Kidney (tissue), 13 donors: ENCODE measurements at regions not wholly inside any gene's neighbourhood (a gene's known extent, or its start where the extent isn't known, plus 50 kb on each side); places are given as distances from the start of the nearest gene placed in this dataset.
"Not testable (repeated sequence)": the region's sequence is repeated elsewhere in the genome, so short reads cannot be mapped to it uniquely, and the experiment has no call there.

Source experiments
- DNase-seq, 5 donors: peaks; one replicate each; pipeline ENCODE4 v3.0.0-alpha.2; 2013 to 2020
- FAIRE-seq: peaks from 2 replicates; lab custom pipeline; 2012; peaks lifted over from hg19 to GRCh38; lab: Jason Lieb, UNC
- H3K27ac ChIP-seq, 2 donors: one replicate each; pipeline ENCODE4 v1.7.0; 2013; ENCODE audit warnings: low read depth in 2 of 2, low read length in 2 of 2, inconsistent platforms in 1 of 2
- H3K27me3 ChIP-seq: one replicate; pipeline ENCODE4 v1.7.1; 2013; ENCODE audit warnings: low read length, inconsistent platforms; ENCODE audit not compliant: control insufficient read depth, insufficient read depth
- H3K36me3 ChIP-seq, 3 donors: one replicate each; pipeline versions ENCODE4 v1.7.0 to v1.7.1; 2013; ENCODE audit warnings: low read length in 3 of 3, control low read depth in 1 of 3, inconsistent platforms in 1 of 3; ENCODE audit not compliant: insufficient read depth in 3 of 3, control insufficient read depth in 2 of 3
- H3K4me1 ChIP-seq, 3 donors: one replicate each; pipeline versions ENCODE4 v1.7.0 to v1.7.1; 2013; ENCODE audit warnings: low read length in 3 of 3, inconsistent platforms in 1 of 3, low read depth in 1 of 3; ENCODE audit not compliant: control insufficient read depth in 2 of 3, insufficient read depth in 2 of 3
- H3K4me3 ChIP-seq, 3 donors: one replicate each; pipeline versions ENCODE4 v1.7.0 to v1.8.1; 2013; ENCODE audit warnings: low read length in 3 of 3, control low read depth in 1 of 3, inconsistent platforms in 1 of 3
- H3K9ac ChIP-seq, 3 donors: one replicate each; pipeline versions ENCODE4 v1.7.0 to v1.7.1; 2013; ENCODE audit warnings: low read length in 3 of 3, control low read depth in 1 of 3, inconsistent platforms in 1 of 3
- H3K9me3 ChIP-seq, 3 donors: one replicate each; pipeline versions ENCODE4 v1.7.0 to v1.7.1; 2013; ENCODE audit warnings: low read length in 3 of 3, control low read depth in 1 of 3, inconsistent platforms in 1 of 3; ENCODE audit not compliant: control insufficient read depth in 2 of 3, insufficient read depth in 1 of 3
- intact Hi-C: fragments of 100-400 bp; cut with DNase I; formaldehyde crosslinking; loops from one replicate; pipeline ENCODE4 v1.11.1; 2022
- TF ChIP-seq, protein P1 (sequence below): IDR thresholded peaks from 3 replicates; pipeline ENCODE4 v1.5.1; 2012; ENCODE audit warnings: mild to moderate bottlenecking, moderate library complexity, borderline replicate concordance; ENCODE audit not compliant: insufficient read depth; ENCODE audit errors: extremely low read depth
- donor health status: control.
- donor health status: control.
- donor health status: control.
- donor health status: control.
- donor health status: control.
- donor health status: DM: yes; HTN: yes; CAD: no.
- donor health status: Normal renal cell carcinoma (clear cell type).

DNA sequence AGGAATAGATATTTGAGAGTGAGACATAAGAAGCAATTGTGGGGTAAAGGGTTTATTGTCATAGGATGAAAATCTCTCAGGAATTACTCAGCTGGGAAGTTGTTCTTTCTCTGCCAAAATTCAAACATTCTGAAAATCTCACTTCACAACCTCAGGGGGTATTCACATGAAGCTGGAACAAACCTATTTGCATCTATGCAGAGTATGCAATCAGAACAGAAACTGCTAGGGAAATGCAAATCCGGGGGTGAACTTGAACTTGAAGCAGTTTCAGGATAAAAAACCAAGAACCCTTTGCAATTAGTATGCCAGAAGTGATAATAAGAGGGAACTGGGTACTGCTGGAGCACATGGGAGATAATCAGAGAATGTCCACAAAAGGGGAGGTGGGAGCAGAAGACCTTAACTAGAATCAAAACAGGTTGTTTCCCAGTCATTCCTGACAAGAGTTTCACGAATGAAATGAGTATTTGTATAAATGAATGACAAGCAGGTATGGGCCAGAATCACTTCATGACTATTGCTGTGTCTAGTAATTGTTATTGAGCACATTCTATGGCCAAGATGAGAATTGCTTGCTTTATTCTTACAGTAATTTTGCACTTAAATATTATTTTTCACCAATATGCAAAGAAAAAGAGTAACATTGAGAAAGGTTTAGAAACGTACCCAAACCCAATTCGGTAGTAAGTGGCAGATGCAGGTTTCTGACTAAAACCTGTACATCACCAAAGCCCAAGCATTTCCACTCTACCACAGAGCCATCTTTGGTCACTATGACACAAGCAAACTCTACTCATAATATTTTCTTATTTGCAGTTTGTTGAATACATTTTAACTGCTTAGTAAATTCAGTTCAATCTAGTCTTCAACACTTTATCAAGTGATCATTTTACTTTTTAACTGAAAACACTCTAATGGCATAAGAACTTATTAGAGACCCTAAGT lies 61.8 kb upstream of the UBASH3B start:
- Histone ChIP-seq H3K27me3 (no peaks in the 10 kb centered on the region), H3K9ac (no peak overlapping the region), H3K4me3 (no peak overlapping the region), H3K27ac (no peak overlapping the region), H3K36me3 (no peaks in the 10 kb centered on the region), H3K9me3 (no peaks in the 10 kb centered on the region), H3K4me1 (no peaks in the 10 kb centered on the region)
- TF ChIP-seq, protein P1, sequence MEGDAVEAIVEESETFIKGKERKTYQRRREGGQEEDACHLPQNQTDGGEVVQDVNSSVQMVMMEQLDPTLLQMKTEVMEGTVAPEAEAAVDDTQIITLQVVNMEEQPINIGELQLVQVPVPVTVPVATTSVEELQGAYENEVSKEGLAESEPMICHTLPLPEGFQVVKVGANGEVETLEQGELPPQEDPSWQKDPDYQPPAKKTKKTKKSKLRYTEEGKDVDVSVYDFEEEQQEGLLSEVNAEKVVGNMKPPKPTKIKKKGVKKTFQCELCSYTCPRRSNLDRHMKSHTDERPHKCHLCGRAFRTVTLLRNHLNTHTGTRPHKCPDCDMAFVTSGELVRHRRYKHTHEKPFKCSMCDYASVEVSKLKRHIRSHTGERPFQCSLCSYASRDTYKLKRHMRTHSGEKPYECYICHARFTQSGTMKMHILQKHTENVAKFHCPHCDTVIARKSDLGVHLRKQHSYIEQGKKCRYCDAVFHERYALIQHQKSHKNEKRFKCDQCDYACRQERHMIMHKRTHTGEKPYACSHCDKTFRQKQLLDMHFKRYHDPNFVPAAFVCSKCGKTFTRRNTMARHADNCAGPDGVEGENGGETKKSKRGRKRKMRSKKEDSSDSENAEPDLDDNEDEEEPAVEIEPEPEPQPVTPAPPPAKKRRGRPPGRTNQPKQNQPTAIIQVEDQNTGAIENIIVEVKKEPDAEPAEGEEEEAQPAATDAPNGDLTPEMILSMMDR: no peak
- FAIRE-seq (no peak), DNase-seq (no peak)
- intact Hi-C loops: no loop called here

DNA sequence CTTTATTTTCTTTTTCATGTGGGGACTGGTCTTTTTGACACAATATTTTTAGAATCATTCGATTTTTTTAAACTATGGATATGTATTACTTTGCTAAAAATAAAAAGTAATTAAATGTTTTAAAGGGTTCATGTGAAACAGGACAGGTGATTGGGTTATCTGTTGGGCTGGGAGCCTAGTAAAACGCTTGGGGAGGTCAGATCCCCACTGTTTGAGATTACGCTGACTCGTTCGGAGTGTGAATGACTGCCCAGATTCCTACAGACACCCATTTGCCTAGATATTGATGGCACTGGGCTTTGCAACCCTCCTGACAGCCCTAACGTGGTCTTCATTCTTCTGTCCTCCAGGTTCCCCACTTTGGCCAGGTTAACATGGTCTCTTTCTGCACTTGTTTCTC lies 62.9 kb upstream of the UBASH3B start:
- intact Hi-C loops: no loop called here
- FAIRE-seq: no peak

DNA sequence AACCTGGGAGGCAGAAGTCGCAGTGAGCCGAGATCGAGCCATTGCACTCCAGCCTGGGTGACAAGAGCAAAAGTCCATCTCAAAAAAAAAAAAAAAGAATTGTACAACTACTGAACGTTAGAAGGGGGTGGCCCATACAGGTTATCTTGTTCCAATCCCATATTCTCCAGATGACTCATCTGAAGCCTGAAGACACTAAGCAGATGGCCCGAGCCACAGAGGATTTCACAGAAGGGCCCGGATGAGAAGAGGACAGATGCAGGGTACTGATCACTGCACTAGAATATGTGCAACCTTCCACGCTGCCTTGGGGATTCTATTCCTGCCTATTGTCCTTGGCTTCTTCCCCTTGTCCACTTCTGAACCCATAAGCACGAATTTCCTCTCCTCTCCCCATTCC lies 70.9 kb upstream of the UBASH3B start:
- Histone ChIP-seq H3K4me1 (peaks cover 0 to 2% (median 2%) of the 10 kb centered on the region in 3 donors), H3K9ac (no peak overlapping the region), H3K9me3 (no peaks in the 10 kb centered on the region), H3K4me3 (no peak overlapping the region), H3K27me3 (no peaks in the 10 kb centered on the region), H3K36me3 (no peaks in the 10 kb centered on the region), H3K27ac (no peak overlapping the region)
- DNase-seq (no peak), FAIRE-seq (no peak)
- intact Hi-C loops: no loop called here
- TF ChIP-seq, protein P1: no peak

More for the DNA sequence above, 62.9 kb upstream of the UBASH3B start:
- H3K27me3 ChIP-seq: no peaks in the 10 kb centered on the region
- no peak overlapping the region for H3K4me3 ChIP-seq
- no peak overlapping the region for H3K9ac ChIP-seq
- TF ChIP-seq, protein P1: no peak
- DNase-seq: no peak
- H3K4me1 ChIP-seq: no peaks in the 10 kb centered on the region
- H3K27ac ChIP-seq: no peak overlapping the region
- H3K9me3 ChIP-seq: no peaks in the 10 kb centered on the region
- no peaks in the 10 kb centered on the region for H3K36me3 ChIP-seq

DNA sequence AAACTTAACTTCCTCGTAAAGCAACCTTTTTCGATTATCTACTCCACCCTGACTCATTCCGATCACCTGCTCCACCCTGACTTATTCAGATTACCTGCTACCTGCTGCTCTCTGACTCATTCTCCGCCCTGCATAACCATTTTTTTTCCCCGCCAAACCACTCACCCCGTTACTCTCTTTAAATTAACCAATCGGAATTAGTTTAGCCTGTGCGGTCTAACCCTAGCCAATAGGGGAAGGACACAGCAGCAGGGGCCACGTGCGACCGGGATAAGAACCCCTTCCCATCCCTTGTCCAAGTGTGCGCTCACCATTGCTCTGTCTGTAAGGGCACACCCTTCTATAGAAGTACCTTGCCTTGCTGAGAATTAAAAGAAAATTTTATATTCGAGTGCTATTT lies 75.5 kb upstream of the UBASH3B start:
- H3K4me1 ChIP-seq, H3K9me3 ChIP-seq, intact Hi-C loops, H3K9ac ChIP-seq, H3K27me3 ChIP-seq, H3K36me3 ChIP-seq, DNase-seq, H3K4me3 ChIP-seq, FAIRE-seq, H3K27ac ChIP-seq: not testable (repeated sequence)
